ENCODE measurements at regions not wholly inside any gene's neighbourhood (a gene's known extent, or its start where the extent isn't known, plus 50 kb on each side); places are given as distances from the start of the nearest gene placed in this dataset.

DNA sequence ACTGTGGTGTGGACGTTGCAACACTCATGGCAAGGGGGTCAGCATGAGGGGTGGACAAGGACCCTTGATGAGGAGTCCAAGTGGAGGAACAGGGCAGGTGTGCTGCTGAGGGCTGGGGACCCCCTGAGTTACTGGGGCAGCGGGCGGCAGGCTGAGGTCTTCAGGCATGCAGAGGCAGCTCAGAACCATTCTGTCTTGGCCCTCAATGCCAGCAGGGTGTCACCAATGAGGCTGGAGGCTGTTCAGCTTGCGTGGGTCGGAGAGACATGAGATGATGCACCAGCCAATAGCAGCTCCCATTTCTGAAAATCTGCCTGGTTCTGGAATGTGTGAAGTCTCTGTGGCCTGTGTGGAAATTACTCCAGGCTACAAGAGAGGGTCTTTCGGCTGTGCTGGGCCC is 105.4 kb downstream of the INHBB start:
- TF ChIP-seq, protein P1, sequence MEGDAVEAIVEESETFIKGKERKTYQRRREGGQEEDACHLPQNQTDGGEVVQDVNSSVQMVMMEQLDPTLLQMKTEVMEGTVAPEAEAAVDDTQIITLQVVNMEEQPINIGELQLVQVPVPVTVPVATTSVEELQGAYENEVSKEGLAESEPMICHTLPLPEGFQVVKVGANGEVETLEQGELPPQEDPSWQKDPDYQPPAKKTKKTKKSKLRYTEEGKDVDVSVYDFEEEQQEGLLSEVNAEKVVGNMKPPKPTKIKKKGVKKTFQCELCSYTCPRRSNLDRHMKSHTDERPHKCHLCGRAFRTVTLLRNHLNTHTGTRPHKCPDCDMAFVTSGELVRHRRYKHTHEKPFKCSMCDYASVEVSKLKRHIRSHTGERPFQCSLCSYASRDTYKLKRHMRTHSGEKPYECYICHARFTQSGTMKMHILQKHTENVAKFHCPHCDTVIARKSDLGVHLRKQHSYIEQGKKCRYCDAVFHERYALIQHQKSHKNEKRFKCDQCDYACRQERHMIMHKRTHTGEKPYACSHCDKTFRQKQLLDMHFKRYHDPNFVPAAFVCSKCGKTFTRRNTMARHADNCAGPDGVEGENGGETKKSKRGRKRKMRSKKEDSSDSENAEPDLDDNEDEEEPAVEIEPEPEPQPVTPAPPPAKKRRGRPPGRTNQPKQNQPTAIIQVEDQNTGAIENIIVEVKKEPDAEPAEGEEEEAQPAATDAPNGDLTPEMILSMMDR (IDR thresholded peaks at IDR 0.05 in 4 of 5, conservative IDR thresholded peaks at IDR 0.05 in 1 of 5), result no peak
- TF ChIP-seq POLR2A (IDR thresholded peaks at IDR 0.05), result no peak
